ENCODE measurements at regions not wholly inside any gene's neighbourhood (a gene's known extent, or its start where the extent isn't known, plus 50 kb on each side); places are given as distances from the start of the nearest gene placed in this dataset.
A peak's percentile ranks its signal among the peaks of the same experiment; 100 is the strongest.

DNA sequence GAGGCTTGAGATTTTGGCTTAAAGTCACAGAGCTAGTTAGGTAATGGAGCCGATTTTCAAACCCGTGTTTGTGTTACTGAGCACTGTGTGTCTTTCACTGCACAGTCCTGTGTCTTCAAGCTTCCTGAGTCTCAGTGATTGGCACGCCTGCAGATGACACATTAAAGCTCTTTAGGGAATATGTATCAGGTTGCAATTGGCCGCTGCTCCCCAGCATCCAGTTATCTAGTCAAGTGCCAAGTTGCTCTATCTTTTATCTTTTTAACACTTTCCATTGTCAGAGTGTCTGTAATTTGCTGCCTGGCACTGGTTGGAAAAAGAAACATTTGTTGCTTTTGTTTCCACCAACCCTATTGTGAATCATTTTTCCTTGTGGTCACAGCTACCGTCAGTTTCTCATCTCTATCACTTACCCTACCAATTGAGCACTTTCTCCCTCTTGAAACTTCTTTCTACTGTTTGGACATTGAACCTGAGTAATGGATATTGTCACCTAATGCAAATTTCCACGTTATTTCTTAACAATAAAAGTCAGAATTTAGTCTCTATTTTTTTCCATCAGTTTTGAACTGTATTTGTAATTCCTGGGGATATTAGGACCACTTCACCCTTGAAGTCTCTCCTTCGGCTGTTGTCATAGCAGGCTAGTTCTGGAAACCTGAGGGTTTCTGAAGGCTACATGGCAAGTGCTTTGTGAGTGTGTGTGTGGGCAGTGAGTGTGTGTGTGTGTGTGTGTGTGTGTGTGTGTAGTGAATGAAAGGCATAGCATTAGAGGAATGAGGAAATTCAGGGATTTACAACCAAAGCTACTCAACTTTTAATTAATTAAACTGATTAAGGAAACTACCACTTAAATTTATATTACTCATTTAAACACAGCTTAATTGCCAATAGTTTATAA lies 274.3 kb downstream of the ISL1 start:
- Histone ChIP-seq H2AFZ (ENCODE audit: low read depth) (no peak overlapping the region), H3K36me3 (replicated peaks in 1 of 2; ENCODE audit: control insufficient read depth in 1 of 2, insufficient read depth in 2 of 2, low read length in 1 of 2) (no peaks in the 10 kb centered on the region), H3K27me3 (ENCODE audit: insufficient read depth) (no peaks in the 10 kb centered on the region), H3K79me2 (ENCODE audit: insufficient read depth) (no peaks in the 10 kb centered on the region), H3K27ac (ENCODE audit: low read depth in 2 of 2, low read length in 1 of 2) (peak overlapping the region in 1 of 2 experiments; percentile 31; a peak in 1 of 4 replicates), H4K20me1 (ENCODE audit: insufficient read depth) (no peaks in the 10 kb centered on the region), H3K9me3 (no peaks in the 10 kb centered on the region), H3F3A (replicated peaks; ENCODE audit: insufficient read depth) (peaks cover 14% of the 10 kb centered on the region), H3K9ac (no peak overlapping the region), H3K4me1 (ENCODE audit: control insufficient read depth in 1 of 2, insufficient read depth in 2 of 2, low read depth in 1 of 2, low read length in 1 of 2) (peaks cover 4 to 5% of the 10 kb centered on the region in 2 experiments; a peak in 3 of 4 replicates), H3K4me3 (ENCODE audit: low read depth in 2 of 2, low read length in 1 of 2) (no peak overlapping the region), H3K9me2 (no peaks in the 10 kb centered on the region), H3K4me2 (no peak overlapping the region)
- DNase-seq = no peak
- ChIA-PET CTCF (interaction anchor here (0.9 to 1.5 kb wide), 3 partner anchors 9 to 97 kb away, joined by 3 to 4 read pairs (median 3); no protein-coding TSS in a partner anchor), POLR2A (no interaction called here)
- TF ChIP-seq FOSL2 (IDR thresholded peaks at IDR 0.05; ENCODE audit: borderline replicate concordance, low read depth) = peak; percentile 5; the same call in 1 of the 2 replicates
- TF ChIP-seq POLR2AphosphoS5 (IDR thresholded peaks at IDR 0.05; ENCODE audit: low read depth, low read length) = no peak
- TF ChIP-seq FOXM1 (IDR thresholded peaks at IDR 0.05; ENCODE audit: low read depth) = no peak
- TF ChIP-seq, protein P1, sequence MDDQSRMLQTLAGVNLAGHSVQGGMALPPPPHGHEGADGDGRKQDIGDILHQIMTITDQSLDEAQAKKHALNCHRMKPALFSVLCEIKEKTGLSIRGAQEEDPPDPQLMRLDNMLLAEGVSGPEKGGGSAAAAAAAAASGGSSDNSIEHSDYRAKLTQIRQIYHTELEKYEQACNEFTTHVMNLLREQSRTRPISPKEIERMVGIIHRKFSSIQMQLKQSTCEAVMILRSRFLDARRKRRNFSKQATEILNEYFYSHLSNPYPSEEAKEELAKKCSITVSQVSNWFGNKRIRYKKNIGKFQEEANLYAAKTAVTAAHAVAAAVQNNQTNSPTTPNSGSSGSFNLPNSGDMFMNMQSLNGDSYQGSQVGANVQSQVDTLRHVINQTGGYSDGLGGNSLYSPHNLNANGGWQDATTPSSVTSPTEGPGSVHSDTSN (IDR thresholded peaks at IDR 0.05) = peak; percentile 38
- TF ChIP-seq, protein P2, sequence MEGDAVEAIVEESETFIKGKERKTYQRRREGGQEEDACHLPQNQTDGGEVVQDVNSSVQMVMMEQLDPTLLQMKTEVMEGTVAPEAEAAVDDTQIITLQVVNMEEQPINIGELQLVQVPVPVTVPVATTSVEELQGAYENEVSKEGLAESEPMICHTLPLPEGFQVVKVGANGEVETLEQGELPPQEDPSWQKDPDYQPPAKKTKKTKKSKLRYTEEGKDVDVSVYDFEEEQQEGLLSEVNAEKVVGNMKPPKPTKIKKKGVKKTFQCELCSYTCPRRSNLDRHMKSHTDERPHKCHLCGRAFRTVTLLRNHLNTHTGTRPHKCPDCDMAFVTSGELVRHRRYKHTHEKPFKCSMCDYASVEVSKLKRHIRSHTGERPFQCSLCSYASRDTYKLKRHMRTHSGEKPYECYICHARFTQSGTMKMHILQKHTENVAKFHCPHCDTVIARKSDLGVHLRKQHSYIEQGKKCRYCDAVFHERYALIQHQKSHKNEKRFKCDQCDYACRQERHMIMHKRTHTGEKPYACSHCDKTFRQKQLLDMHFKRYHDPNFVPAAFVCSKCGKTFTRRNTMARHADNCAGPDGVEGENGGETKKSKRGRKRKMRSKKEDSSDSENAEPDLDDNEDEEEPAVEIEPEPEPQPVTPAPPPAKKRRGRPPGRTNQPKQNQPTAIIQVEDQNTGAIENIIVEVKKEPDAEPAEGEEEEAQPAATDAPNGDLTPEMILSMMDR (IDR thresholded peaks at IDR 0.05) = no peak
- TF ChIP-seq ELF1 (IDR thresholded peaks at IDR 0.05) = no peak
- no peak for TF ChIP-seq JUND (IDR thresholded peaks at IDR 0.05)
- WGBS (ENCODE audit: low lambda C conversion rate) = 71% methylated on average over 7 of the region's 7 CpGs

DNA sequence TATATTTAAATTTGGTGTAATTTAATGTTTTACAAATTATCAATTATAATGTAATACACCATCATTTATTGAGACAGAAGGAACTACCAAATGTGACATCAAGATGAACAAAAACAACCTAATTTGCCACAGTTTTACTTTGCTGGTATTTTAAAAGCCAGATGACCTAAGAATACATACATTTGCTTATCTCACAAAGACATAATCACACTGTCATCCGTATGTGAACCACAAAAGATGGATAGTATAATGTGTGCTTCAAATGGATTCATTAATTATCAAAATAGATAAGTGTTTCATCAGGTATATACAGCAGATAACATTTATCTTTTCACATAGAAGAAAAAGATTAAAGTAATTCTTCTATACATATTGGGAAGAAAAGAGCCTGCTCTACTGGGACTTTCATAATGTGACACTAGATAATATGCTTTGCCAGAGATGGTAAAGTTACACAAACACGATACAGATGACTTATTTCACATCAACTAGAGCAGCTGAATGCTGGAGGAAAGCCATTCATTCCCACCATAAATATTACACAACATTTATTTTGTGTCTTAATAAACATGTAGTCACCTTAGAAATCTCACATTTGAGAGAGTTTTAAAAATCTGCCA lies 278.5 kb downstream of the ISL1 start:
- DNase-seq = peak; percentile 8
- H3K79me2 ChIP-seq (ENCODE audit: insufficient read depth) = no peaks in the 10 kb centered on the region
- no peak overlapping the region for H3K9ac ChIP-seq
- ChIA-PET CTCF (no interaction called here), POLR2A (interaction anchor here (1.1 kb wide), 1 partner anchor 280 kb away, joined by 3 read pairs; no protein-coding TSS in a partner anchor)
- no peak overlapping the region for H3K4me2 ChIP-seq
- no peaks in the 10 kb centered on the region for H4K20me1 ChIP-seq (ENCODE audit: insufficient read depth)
- no peaks in the 10 kb centered on the region for H3K27me3 ChIP-seq (ENCODE audit: insufficient read depth)
- H3K4me3 ChIP-seq (ENCODE audit: low read depth in 2 of 2, low read length in 1 of 2) = no peak overlapping the region
- no peaks in the 10 kb centered on the region for H3K9me3 ChIP-seq
- peak overlapping the region in 1 of 2 experiments; percentile 98; a peak in 2 of 4 replicates for H3K27ac ChIP-seq (ENCODE audit: low read depth in 2 of 2, low read length in 1 of 2)
- 55% methylated on average over 2 of the region's 2 CpGs for WGBS (ENCODE audit: low lambda C conversion rate)
- H3K4me1 ChIP-seq (ENCODE audit: control insufficient read depth in 1 of 2, insufficient read depth in 2 of 2, low read depth in 1 of 2, low read length in 1 of 2) = peaks cover 0 to 16% of the 10 kb centered on the region in 2 experiments; a peak in 2 of 4 replicates
- H3F3A ChIP-seq (replicated peaks; ENCODE audit: insufficient read depth) = no peaks in the 10 kb centered on the region
- H3K36me3 ChIP-seq (replicated peaks in 1 of 2; ENCODE audit: control insufficient read depth in 1 of 2, insufficient read depth in 2 of 2, low read length in 1 of 2) = no peaks in the 10 kb centered on the region
- no peaks in the 10 kb centered on the region for H3K9me2 ChIP-seq
- peak overlapping the region; percentile 18; the same call in 1 of the 2 replicates for H2AFZ ChIP-seq (ENCODE audit: low read depth)
- no peak for TF ChIP-seq NFIC (IDR thresholded peaks at IDR 0.05; ENCODE audit: borderline replicate concordance)
- TF ChIP-seq, protein P3, sequence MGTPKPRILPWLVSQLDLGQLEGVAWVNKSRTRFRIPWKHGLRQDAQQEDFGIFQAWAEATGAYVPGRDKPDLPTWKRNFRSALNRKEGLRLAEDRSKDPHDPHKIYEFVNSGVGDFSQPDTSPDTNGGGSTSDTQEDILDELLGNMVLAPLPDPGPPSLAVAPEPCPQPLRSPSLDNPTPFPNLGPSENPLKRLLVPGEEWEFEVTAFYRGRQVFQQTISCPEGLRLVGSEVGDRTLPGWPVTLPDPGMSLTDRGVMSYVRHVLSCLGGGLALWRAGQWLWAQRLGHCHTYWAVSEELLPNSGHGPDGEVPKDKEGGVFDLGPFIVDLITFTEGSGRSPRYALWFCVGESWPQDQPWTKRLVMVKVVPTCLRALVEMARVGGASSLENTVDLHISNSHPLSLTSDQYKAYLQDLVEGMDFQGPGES (IDR thresholded peaks at IDR 0.05; ENCODE audit: low read depth, low read length) = no peak
- TF ChIP-seq EP300 (IDR thresholded peaks at IDR 0.05; ENCODE audit: borderline replicate concordance in 1 of 2, low read depth in 1 of 2, low read length in 1 of 2) = peak in 1 of 2 experiments; percentile 82; a peak in 1 of 4 replicates
- no peak for TF ChIP-seq FOSL2 (IDR thresholded peaks at IDR 0.05; ENCODE audit: borderline replicate concordance, low read depth)
- no peak for TF ChIP-seq RXRA (IDR thresholded peaks at IDR 0.05; ENCODE audit: borderline replicate concordance, low read depth)
- no peak for TF ChIP-seq GABPA (IDR thresholded peaks at IDR 0.05; ENCODE audit: low read depth)
- TF ChIP-seq TCF12 (IDR thresholded peaks at IDR 0.05) = peak; percentile 11; the same call in 1 of the 2 replicates
- TF ChIP-seq, protein P4, sequence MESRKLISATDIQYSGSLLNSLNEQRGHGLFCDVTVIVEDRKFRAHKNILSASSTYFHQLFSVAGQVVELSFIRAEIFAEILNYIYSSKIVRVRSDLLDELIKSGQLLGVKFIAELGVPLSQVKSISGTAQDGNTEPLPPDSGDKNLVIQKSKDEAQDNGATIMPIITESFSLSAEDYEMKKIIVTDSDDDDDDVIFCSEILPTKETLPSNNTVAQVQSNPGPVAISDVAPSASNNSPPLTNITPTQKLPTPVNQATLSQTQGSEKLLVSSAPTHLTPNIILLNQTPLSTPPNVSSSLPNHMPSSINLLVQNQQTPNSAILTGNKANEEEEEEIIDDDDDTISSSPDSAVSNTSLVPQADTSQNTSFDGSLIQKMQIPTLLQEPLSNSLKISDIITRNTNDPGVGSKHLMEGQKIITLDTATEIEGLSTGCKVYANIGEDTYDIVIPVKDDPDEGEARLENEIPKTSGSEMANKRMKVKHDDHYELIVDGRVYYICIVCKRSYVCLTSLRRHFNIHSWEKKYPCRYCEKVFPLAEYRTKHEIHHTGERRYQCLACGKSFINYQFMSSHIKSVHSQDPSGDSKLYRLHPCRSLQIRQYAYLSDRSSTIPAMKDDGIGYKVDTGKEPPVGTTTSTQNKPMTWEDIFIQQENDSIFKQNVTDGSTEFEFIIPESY (IDR thresholded peaks at IDR 0.05; ENCODE audit: borderline replicate concordance, low read depth) = no peak
- no peak for TF ChIP-seq EZH2phosphoT487 (IDR thresholded peaks at IDR 0.05; ENCODE audit: borderline replicate concordance, low read depth)
- peak; percentile 92 for TF ChIP-seq GATA2 (CRISPR knock-in tag; IDR thresholded peaks at IDR 0.05)
- TF ChIP-seq, protein P2 (IDR thresholded peaks at IDR 0.05) = no peak

Data from SK-N-SH (cell line).